K562 (cell line): ENCODE measurements at regions not wholly inside any gene's neighbourhood (a gene's known extent, or its start where the extent isn't known, plus 50 kb on each side); places are given as distances from the start of the nearest gene placed in this dataset.

Source experiments
- ATAC-seq: fragments of 200-7000 bp; cut with Tn5 transposase; 3 replicates; pipeline ENCODE4 v1.9.1; 2020; ENCODE audit warnings: moderate library complexity
- BruUV-seq: library from RNA; stranded (reverse); fragments of 400-500 nt; replicated peaks from 2 replicates; lab custom pipeline; 2021; lab: Mats Ljungman, UMichigan
- CTCF ChIA-PET: fragments of 300-600 bp; formaldehyde crosslinking; extraction: SDS; loops from one replicate; lab custom pipeline; 2021; ENCODE audit warnings: low intra/inter-chr PET ratio; lab: Yijun Ruan, JAX
- POLR2A ChIA-PET: fragments of 300-600, 350-650 bp; sonication (Branson Sonifier 250); formaldehyde crosslinking; extraction: SDS; loops from one replicate; lab custom pipeline; 2021; ENCODE audit warnings: antibody characterized with exemption, inconsistent platforms; lab: Yijun Ruan, JAX
- DNase-seq, 4 experiments: peaks; one replicate each; pipeline versions ENCODE4 v3.0.0 to v3.0.0-alpha.2; 2011 to 2018; ENCODE audit warnings: low spot score in 3 of 4, mixed read lengths in 3 of 4; ENCODE audit errors: extremely low read depth in 1 of 4
- FAIRE-seq: peaks from 2 replicates; lab custom pipeline; 2011; peaks lifted over from hg19 to GRCh38; lab: Jason Lieb, UNC
- H2AFZ ChIP-seq: 2 replicates; pipeline ENCODE4 v1.6.0; 2011; ENCODE audit warnings: low read depth, low read length, control low read depth, inconsistent platforms
- H3K27ac ChIP-seq: fragments of 200-600 bp; 3 replicates; pipeline ENCODE4 v1.8.0; 2011; ENCODE audit warnings: low read depth, mild to moderate bottlenecking, control low read depth, inconsistent platforms, low read length, moderate library complexity, mixed read lengths; ENCODE audit errors: extremely low read depth
- H3K27me3 ChIP-seq, 2 experiments: fragments of 300-600 bp in 1 of 2; 2 replicates in 1 of 2; 3 replicates in 1 of 2; pipeline versions ENCODE4 v1.6.0 to v1.8.0; 2011; ENCODE audit warnings: inconsistent platforms in 2 of 2, low read length in 2 of 2, mild to moderate bottlenecking in 1 of 2, mixed read lengths in 1 of 2, moderate library complexity in 1 of 2; ENCODE audit not compliant: control insufficient read depth in 2 of 2, insufficient read depth in 2 of 2
- H3K36me3 ChIP-seq: fragments of 300-600 bp; 3 replicates; pipeline ENCODE4 v1.8.0; 2011; ENCODE audit warnings: mild to moderate bottlenecking, low read length, inconsistent platforms; ENCODE audit not compliant: control insufficient read depth, insufficient read depth
- H3K4me1 ChIP-seq, 2 experiments: fragments of 200-600 bp in 1 of 2; replicated peaks in 1 of 2; 2 replicates in 1 of 2; 3 replicates in 1 of 2; pipeline versions ENCODE4 v1.5.1 to v1.8.0; 2011; ENCODE audit warnings: inconsistent platforms in 2 of 2, low read length in 2 of 2, mild to moderate bottlenecking in 1 of 2, mixed read lengths in 1 of 2, moderate library complexity in 1 of 2; ENCODE audit not compliant: control insufficient read depth in 2 of 2, insufficient read depth in 2 of 2
- H3K4me2 ChIP-seq: 2 replicates; pipeline ENCODE4 v1.6.1; 2011; ENCODE audit warnings: low read length, control low read depth, inconsistent platforms, mixed read lengths; ENCODE audit not compliant: insufficient read depth
- H3K4me3 ChIP-seq: fragments of 200-600 bp; sonication (generic), shearing (Covaris generic); 2 replicates; pipeline ENCODE4 v1.5.1; 2016; ENCODE audit warnings: control low read depth, inconsistent platforms
- H3K79me2 ChIP-seq: fragments of 200-600 bp; 3 replicates; pipeline ENCODE4 v1.8.0; 2011; ENCODE audit warnings: low read length, inconsistent platforms; ENCODE audit not compliant: control insufficient read depth, insufficient read depth
- H3K9ac ChIP-seq, 2 experiments: 2 replicates each; pipeline versions ENCODE4 v1.6.0 to v1.6.1; 2011; ENCODE audit warnings: low read depth in 2 of 2, low read length in 2 of 2, control low read depth in 1 of 2, inconsistent platforms in 1 of 2, mild to moderate bottlenecking in 1 of 2, mixed read lengths in 1 of 2; ENCODE audit not compliant: insufficient read depth in 1 of 2
- H3K9me1 ChIP-seq: one replicate; pipeline ENCODE4 v1.6.0; 2011; ENCODE audit warnings: inconsistent platforms, mild to moderate bottlenecking, low read length, moderate library complexity; ENCODE audit not compliant: control insufficient read depth, insufficient read depth
- H3K9me3 ChIP-seq: replicated peaks from 2 replicates; pipeline ENCODE4 v1.5.1; 2011; ENCODE audit warnings: low read depth, low read length, inconsistent platforms; ENCODE audit not compliant: control insufficient read depth, insufficient read depth
- H4K20me1 ChIP-seq: replicated peaks from 2 replicates; pipeline ENCODE4 v1.6.1; 2011; ENCODE audit warnings: low read length, inconsistent platforms, mixed read lengths; ENCODE audit not compliant: control insufficient read depth, insufficient read depth
- ARHGAP35 ChIP-seq: fragments of 450-650 bp; IDR thresholded peaks from 2 replicates; pipeline ENCODE4 v1.6.1; 2018; ENCODE audit not compliant: partially characterized antibody
- CXXC5 ChIP-seq: fragments of 250-450 bp; sonication (Bioruptor Pico); IDR thresholded peaks from 2 replicates; pipeline ENCODE4 v1.8.0; 2022; ENCODE audit warnings: inconsistent platforms, mild to moderate bottlenecking, moderate library complexity
- DLX4 ChIP-seq: fragments of 250-450 bp; sonication (Bioruptor Pico); IDR thresholded peaks from 2 replicates; pipeline ENCODE4 v1.6.1; 2021; ENCODE audit warnings: mild to moderate bottlenecking
- MBD1 ChIP-seq: fragments of 250-450 bp; sonication (Bioruptor Pico); IDR thresholded peaks from 2 replicates; pipeline ENCODE4 v1.8.0; 2022; ENCODE audit warnings: inconsistent platforms
- MTA1 ChIP-seq: fragments of 450-650 bp; IDR thresholded peaks from 2 replicates; pipeline ENCODE4 v1.6.1; 2017; ENCODE audit warnings: borderline replicate concordance
- SMARCC2 ChIP-seq: fragments of 450-650 bp; IDR thresholded peaks from 2 replicates; pipeline ENCODE4 v1.6.1; 2017; ENCODE audit warnings: antibody characterized with exemption, moderate library complexity, mild to moderate bottlenecking, low read depth
- SNAPC5 ChIP-seq: fragments of 250-450 bp; sonication (Bioruptor Pico); IDR thresholded peaks from 2 replicates; pipeline ENCODE4 v1.8.0; 2021; ENCODE audit warnings: moderate library complexity, mild to moderate bottlenecking, inconsistent platforms
- SNRNP70 ChIP-seq: fragments of 200-400 bp; formaldehyde crosslinking; optimal IDR thresholded peaks from 2 replicates; pipeline ENCODE3; 2017; ENCODE audit warnings: low read depth, low read length
- XRCC5 ChIP-seq: fragments of 200-400 bp; formaldehyde crosslinking; IDR thresholded peaks from 2 replicates; pipeline ENCODE4 v1.6.1; 2017; ENCODE audit warnings: low read depth, mild to moderate bottlenecking, low read length
- ZBTB7A ChIP-seq: IDR thresholded peaks from 2 replicates; pipeline ENCODE4 v1.6.1; 2011; ENCODE audit warnings: low read depth, mild to moderate bottlenecking, low read length, moderate library complexity, borderline replicate concordance; ENCODE audit not compliant: control insufficient read depth
- ZC3H4 ChIP-seq: sonication (generic); formaldehyde crosslinking; IDR thresholded peaks from 2 replicates; pipeline ENCODE4 v1.9.0; 2021; ENCODE audit warnings: missing genetic modification reagents, borderline replicate concordance
- ZFP30 ChIP-seq: fragments of 250-450 bp; sonication (Bioruptor Pico); IDR thresholded peaks from 2 replicates; pipeline ENCODE4 v1.8.0; 2022; ENCODE audit warnings: moderate library complexity, mild to moderate bottlenecking, inconsistent platforms, borderline replicate concordance
- ZNF41 ChIP-seq: fragments of 250-450 bp; sonication (Bioruptor Pico); conservative IDR thresholded peaks from 2 replicates; pipeline ENCODE4 v1.4.0; 2020; ENCODE audit warnings: mild to moderate bottlenecking
- ZNF707 ChIP-seq: fragments of 250-450 bp; sonication (Bioruptor Pico); conservative IDR thresholded peaks from 2 replicates; pipeline ENCODE4 v1.8.0; 2022; ENCODE audit warnings: inconsistent platforms, mild to moderate bottlenecking, moderate library complexity
- ZSCAN32 ChIP-seq: fragments of 450-650 bp; formaldehyde crosslinking; IDR thresholded peaks from 2 replicates; pipeline ENCODE4 v1.4.0; 2020; ENCODE audit warnings: mild to moderate bottlenecking, moderate library complexity
- WGBS: fragments of 100-300 bp; shearing (Covaris generic); methylation state at CpG from one replicate; pipeline ENCODE4 v1.1.6; 2016; ENCODE audit warnings: low coverage, mixed read lengths; ENCODE audit not compliant: insufficient coverage; ENCODE audit errors: missing lambda C conversion rate; 5-methylcytosine and 5-hydroxymethylcytosine counted together
- in situ Hi-C: fragments of 300-500 bp; cut with MboI; formaldehyde crosslinking; loops from 4 replicates; pipeline ENCODE4 v1.15.0; 2018; ENCODE audit warnings: inconsistent platforms, mixed read lengths
- intact Hi-C: fragments of 100-400 bp; cut with micrococcal nuclease; formaldehyde crosslinking; loops from 2 replicates; pipeline ENCODE4 v1.14.2; 2022

DNA sequence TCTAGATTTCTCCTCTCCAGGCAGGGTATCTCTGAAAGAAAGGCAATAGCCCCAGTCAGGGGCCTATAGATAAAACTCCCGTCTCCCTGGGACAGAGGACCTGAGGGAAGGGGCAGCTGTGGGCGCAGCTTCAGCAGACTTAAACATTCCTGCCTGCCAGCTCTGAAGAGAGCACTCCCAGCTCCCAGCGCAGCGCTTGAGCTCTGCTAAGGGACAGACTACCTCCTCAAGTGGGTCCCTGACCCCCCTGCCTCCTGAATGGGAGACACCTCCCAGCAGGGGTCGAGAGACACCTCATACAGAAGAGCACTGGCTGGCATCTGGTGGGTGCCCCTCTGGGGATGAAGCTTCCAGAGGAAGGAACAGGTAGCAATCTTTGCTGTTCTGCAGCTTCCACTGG is 556.9 kb downstream of the EPM2A start:
- FAIRE-seq (no peak), DNase-seq (no peak), ATAC-seq (no peak)
- Histone ChIP-seq H4K20me1 (no peaks in the 10 kb centered on the region), H3K27ac (no peak overlapping the region), H3K9me3 (no peaks in the 10 kb centered on the region), H3K4me3 (no peak overlapping the region), H3K9ac (no peak overlapping the region), H3K9me1 (no peaks in the 10 kb centered on the region), H3K4me1 (no peaks in the 10 kb centered on the region), H2AFZ (no peak overlapping the region), H3K36me3 (no peaks in the 10 kb centered on the region), H3K4me2 (no peak overlapping the region), H3K79me2 (no peaks in the 10 kb centered on the region), H3K27me3 (no peaks in the 10 kb centered on the region)
- no peak for TF ChIP-seq SMARCC2
- no peak for TF ChIP-seq ZC3H4 (CRISPR knock-in tag)
- 1% methylated on average over 5 of the region's 5 CpGs for WGBS
- BruUV-seq = no TSS peak
- CTCF ChIA-PET = no interaction called here
- POLR2A ChIA-PET = interaction anchor here (0.5 kb wide), 1 partner anchor 235 kb away, joined by 3 read pairs; no protein-coding TSS in a partner anchor
- intact Hi-C loops (no loop called here), in situ Hi-C loops (no loop called here)

GRCh38 chr6:145187491-145188206 is 547.7 kb downstream of the EPM2A start:
- ChIA-PET POLR2A (no interaction called here), CTCF (no interaction called here)
- H3K4me1 ChIP-seq = no peaks in the 10 kb centered on the region
- FAIRE-seq = no peak
- H3K4me3 ChIP-seq = no peak overlapping the region
- intact Hi-C loops = no loop called here
- in situ Hi-C loops = no loop called here
- H3K9me1 ChIP-seq = no peaks in the 10 kb centered on the region
- no peaks in the 10 kb centered on the region for H3K27me3 ChIP-seq
- H3K9me3 ChIP-seq = no peaks in the 10 kb centered on the region; the same call in 1 of the 2 replicates
- no peak overlapping the region for H3K27ac ChIP-seq
- no peak for ATAC-seq
- no peak for DNase-seq
- no peak overlapping the region for H2AFZ ChIP-seq
- no TSS peak for BruUV-seq
- H4K20me1 ChIP-seq = no peaks in the 10 kb centered on the region
- H3K36me3 ChIP-seq = no peaks in the 10 kb centered on the region
- WGBS = 0% methylated on average over 2 of the region's 2 CpGs
- no peaks in the 10 kb centered on the region for H3K79me2 ChIP-seq
- no peak overlapping the region for H3K9ac ChIP-seq
- no peak overlapping the region for H3K4me2 ChIP-seq
- TF ChIP-seq ZNF41 (CRISPR knock-in tag) (no peak), ZNF707 (no peak), CXXC5 (CRISPR knock-in tag) (no peak), MBD1 (no peak), SNRNP70 (no peak), ARHGAP35 (no peak), ZBTB7A (no peak), MTA1 (no peak), DLX4 (CRISPR knock-in tag) (no peak), ZFP30 (CRISPR knock-in tag) (no peak), SNAPC5 (no peak), ZSCAN32 (CRISPR knock-in tag) (no peak), XRCC5 (no peak)
